Left renal cortex interstitium (tissue), 4 donors: ENCODE measurements at regions not wholly inside any gene's neighbourhood (a gene's known extent, or its start where the extent isn't known, plus 50 kb on each side); places are given as distances from the start of the nearest gene placed in this dataset.
"Not testable (repeated sequence)": the region's sequence is repeated elsewhere in the genome, so short reads cannot be mapped to it uniquely, and the experiment has no call there.

Experiments used
- DNase-seq, 4 donors: peaks; one replicate each; pipeline ENCODE4 v3.0.0-alpha.2; 2013; ENCODE audit warnings: low read depth in 4 of 4, low spot score in 2 of 4, missing footprints in 1 of 4

GRCh38 chr16:79379095-79379494 lies 221.4 kb downstream of the MAF start:
- DNase-seq = no peak

- DNase-seq = not testable (repeated sequence)
Observed at GRCh38 chr16:79377082-79377481, 223.5 kb downstream of the MAF start.

- no peak for DNase-seq
Observed at GRCh38 chr16:79375351-79375750, 225.2 kb downstream of the MAF start.

GRCh38 chr16:79372503-79373184 lies 227.9 kb downstream of the MAF start:
- DNase-seq = no peak

- DNase-seq = no peak
Observed at GRCh38 chr16:79370736-79371135, 229.8 kb downstream of the MAF start.

GRCh38 chr16:79369796-79370195 lies 230.7 kb downstream of the MAF start:
- DNase-seq = no peak

- no peak for DNase-seq
Observed at GRCh38 chr16:79367822-79368221, 232.7 kb downstream of the MAF start.

- no peak for DNase-seq
Observed at GRCh38 chr16:79366635-79367034, 233.9 kb downstream of the MAF start.

GRCh38 chr16:79365702-79366101 lies 234.8 kb downstream of the MAF start:
- no peak for DNase-seq

GRCh38 chr16:79363484-79363883 lies 237.1 kb downstream of the MAF start:
- no peak for DNase-seq

GRCh38 chr16:79363035-79363434 lies 237.5 kb downstream of the MAF start:
- DNase-seq = no peak

- no peak for DNase-seq
Observed at GRCh38 chr16:79362300-79362970, 238.1 kb downstream of the MAF start.

GRCh38 chr16:79361132-79361751 lies 239.3 kb downstream of the MAF start:
- no peak for DNase-seq

GRCh38 chr16:79360267-79360666 lies 240.3 kb downstream of the MAF start:
- DNase-seq = no peak

- no peak for DNase-seq
Observed at GRCh38 chr16:79359082-79359481, 241.5 kb downstream of the MAF start.

GRCh38 chr16:79358188-79358587 lies 242.3 kb downstream of the MAF start:
- DNase-seq = no peak

- DNase-seq = no peak
Observed at GRCh38 chr16:79355600-79356358, 244.8 kb downstream of the MAF start.

- DNase-seq = no peak
Observed at GRCh38 chr16:79351927-79352326, 248.6 kb downstream of the MAF start.

- no peak for DNase-seq
Observed at GRCh38 chr16:79349803-79350202, 250.7 kb downstream of the MAF start.

GRCh38 chr16:79348521-79349306 lies 251.8 kb downstream of the MAF start:
- no peak for DNase-seq
